GM12878 (cell line): ENCODE measurements at regions not wholly inside any gene's neighbourhood (a gene's known extent, or its start where the extent isn't known, plus 50 kb on each side); places are given as distances from the start of the nearest gene placed in this dataset.

Experiments
- FOS ChIP-seq: IDR thresholded peaks from 3 replicates; pipeline ENCODE4 v1.6.1; 2011; ENCODE audit warnings: borderline replicate concordance; ENCODE audit not compliant: insufficient read length; ENCODE audit errors: extremely low read depth
- REST ChIP-seq: IDR thresholded peaks from 2 replicates; pipeline ENCODE4 v1.6.1; 2012; ENCODE audit warnings: mild to moderate bottlenecking, low read depth, low read length

GRCh38 chr5:5089895-5090649, 50.1 kb upstream of the ADAMTS16 start (continued):
- TF ChIP-seq REST (no peak), FOS (no peak)
